Amniotic epithelial cell (primary cell): ENCODE measurements at regions not wholly inside any gene's neighbourhood (a gene's known extent, or its start where the extent isn't known, plus 50 kb on each side); places are given as distances from the start of the nearest gene placed in this dataset.

ENCODE experiments used
- DNase-seq: peaks from one replicate; pipeline ENCODE4 v3.0.0-alpha.2; 2010; ENCODE audit warnings: low read depth

DNA sequence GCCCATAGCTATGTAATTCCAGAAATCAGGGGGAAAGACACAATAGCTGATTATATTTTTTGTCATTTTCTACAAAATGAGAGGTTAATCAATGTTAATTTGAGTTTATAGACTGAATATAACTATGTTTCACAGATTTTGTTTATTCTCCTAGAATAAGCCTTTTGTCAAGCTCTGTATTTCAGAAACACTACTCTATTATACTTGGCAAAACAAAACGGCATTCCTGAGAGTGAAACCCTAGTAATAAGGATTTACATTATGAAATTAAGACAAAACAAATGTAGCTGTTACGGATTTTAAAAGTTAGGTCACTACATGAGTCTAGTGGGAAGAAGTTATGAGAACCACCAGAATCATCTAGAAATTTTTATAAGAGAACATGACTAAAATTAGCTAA lies 334.2 kb downstream of the KLF12 start:
- DNase-seq, result no peak

DNA sequence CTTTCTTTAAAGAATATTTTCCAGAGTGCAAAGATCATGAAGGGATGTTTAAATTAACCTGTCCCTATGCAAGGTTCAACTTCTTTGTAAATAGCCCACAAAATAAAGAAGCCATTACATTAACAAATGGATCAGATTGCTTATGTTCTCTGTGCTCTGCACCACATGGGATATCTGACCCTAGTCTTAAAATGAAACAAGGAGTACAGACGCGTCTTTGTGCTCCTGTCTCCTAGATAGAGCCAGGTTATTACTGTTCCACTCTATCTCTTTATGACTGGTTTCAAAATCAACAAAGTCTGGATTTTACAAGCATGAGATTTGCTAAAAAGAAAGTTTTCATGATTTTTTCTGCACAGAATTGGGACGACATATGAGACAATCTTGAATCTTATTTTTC lies 339.4 kb downstream of the KLF12 start:
- DNase-seq, result no peak

DNA sequence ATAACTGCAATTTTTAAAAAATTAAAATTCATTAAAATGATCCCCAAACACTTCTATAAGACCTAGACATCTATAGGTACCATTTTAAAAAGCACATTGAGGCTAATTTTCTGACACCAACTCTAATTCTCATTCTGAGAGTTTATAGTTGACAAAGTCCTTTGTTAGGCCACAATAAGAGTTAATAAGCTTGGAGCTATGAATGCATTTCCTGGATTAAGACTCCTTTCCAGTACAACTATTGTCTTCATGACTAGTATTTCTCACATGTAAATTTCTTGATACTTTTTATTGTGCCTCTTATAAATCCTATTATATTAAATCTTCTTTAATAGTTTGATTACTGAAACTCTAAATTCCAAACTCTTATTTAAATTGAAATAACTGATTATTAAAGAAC lies 340.8 kb downstream of the KLF12 start:
- DNase-seq, result no peak

- DNase-seq, result no peak
Measured at GRCh38 chr13:73792796-73793195, 341.4 kb downstream of the KLF12 start.

DNA sequence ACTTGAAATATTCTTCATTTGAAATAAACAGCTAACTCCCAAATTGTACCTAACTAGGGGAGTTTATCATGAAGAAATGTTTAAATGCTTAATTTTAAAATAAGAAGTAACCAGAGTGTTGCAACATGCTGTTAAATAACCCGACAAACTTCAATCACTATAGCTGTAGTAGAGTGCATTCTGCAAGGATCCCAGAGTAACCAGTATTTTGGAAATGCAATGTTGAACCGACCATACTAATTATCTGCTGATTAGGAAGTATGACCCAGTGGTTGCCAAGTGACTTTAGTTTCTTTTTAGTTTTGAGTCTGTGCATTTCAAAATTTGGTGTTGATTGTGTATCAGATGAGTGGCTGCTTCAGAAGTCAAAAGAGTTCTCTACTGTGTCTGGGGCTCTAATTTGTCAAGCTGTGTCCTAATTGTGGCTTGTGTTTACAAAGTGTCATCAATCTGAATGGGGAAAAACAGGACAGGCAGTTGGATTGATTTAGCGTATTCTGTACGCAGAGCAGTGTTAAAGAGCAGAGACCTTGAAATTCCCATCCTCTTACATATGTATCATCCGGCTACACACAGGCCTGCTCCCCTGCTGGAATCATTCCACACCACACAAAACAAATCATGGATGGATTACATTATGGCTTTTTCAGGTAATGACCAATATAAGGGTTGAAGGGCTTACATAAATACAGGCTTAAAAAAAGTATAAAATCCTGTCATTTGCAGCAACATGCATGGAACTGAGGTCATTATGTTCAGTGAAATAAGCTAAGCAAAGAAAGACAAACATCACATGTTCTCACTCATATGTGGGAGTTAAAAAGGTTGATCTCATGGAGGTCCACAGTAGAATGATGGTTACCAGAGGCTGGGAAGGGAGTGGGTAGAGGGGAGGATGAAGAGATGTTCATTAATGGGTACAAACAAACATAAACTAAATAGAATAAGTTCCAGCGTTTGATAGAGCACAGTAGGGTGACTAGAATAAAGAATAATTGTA lies 351.5 kb downstream of the KLF12 start:
- DNase-seq, result peak; percentile 72

DNA sequence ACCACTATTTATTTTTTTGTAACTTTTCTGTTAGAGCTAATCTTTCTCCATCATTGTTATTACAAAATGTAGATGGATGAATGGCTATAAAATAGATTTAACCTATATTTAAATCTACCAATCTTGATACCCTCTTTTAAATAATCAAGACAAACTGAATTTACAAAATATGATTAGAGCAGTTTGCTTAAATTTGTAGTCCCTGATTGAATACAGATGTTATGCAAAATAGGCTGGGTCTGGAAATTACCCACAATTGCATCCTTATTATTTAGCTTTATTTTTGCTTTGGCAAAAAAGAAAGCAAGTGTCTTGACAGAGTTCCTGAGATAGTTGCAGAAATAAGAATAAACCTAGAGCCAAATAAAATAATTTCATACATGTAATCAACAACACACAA lies 352.8 kb downstream of the KLF12 start:
- no peak for DNase-seq

- DNase-seq, result no peak
Measured at GRCh38 chr13:73779881-73780280, 354.3 kb downstream of the KLF12 start.

DNA sequence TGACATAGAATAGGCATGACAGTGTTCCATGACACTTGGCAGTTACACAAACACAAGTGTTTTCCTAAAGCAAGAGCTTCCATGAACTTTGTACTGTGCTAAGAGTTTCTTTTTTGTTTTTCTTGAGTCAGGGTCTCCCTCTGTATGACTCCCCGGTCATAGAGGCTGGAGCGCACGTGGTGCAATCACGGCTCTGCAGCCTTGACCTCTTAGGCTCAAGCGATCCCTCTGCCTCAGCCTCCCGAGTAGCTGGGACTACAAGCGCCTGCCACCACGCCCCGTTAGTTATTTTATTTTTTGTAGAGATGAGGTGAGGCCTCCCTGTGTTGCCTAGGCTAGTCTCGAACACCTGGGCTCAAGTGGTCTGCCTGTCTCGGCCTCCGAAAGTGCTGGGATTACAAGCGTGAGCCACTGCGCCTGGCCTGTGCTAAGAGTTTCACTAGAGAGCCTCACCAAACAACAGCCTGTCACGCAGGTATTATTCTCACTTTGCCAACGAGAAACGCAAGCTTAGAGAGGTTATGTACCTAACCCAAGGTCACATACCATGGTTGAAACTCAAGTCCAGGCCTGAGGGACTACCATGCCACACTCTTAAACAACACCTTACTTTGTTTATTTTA lies 355.9 kb downstream of the KLF12 start:
- no peak for DNase-seq

DNA sequence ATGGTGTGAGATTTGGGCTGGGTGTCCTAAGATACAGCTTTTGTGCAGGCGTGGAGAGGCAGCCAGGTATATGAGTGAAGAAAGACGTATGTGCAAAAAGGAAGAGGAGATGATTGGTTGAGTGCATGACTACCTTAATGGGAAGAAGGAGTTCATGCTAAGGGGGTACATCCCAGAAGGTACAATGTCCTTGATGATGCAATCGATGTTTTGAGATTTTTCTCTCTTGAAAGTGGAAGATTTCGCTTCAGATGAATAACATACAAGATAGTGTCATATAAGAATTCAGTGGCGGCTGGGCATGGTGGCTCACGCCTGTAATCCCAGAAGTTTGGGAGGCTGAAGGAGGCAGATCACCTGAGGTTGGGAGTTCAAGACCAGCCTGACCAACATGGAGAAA lies 357.1 kb downstream of the KLF12 start:
- no peak for DNase-seq

- DNase-seq, result no peak
Measured at GRCh38 chr13:73776151-73776785, 357.9 kb downstream of the KLF12 start.

GRCh38 chr13:73773168-73773549 lies 361.0 kb downstream of the KLF12 start:
- DNase-seq, result no peak

- no peak for DNase-seq
Measured at GRCh38 chr13:73772449-73773167, 361.6 kb downstream of the KLF12 start.

GRCh38 chr13:73767747-73768315 lies 366.4 kb downstream of the KLF12 start:
- no peak for DNase-seq

DNA sequence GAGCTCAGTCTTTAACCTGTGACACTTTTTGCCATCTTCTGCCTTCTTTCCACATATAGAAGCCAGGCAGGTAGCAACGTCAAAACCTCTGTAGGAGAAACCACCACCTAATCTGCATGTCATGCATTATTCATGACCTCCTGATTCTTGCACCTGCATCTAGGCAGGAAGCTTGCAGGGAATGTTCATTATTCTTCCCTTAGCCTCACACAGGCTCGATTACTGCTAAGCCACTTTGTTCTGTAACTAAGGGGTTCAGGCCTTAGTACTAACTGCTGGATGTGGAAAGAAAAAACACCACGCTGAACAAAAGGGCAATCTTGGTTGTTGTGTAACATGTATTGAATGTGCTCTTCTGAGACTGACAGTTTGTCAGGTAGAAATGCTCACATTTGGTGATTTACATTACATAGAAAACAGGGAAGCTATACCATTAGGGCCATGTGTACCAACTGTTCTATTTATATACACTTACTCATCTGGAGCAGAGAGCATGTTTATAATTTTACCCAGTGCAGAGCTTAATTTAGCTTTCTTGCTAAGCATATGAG lies 366.9 kb downstream of the KLF12 start:
- DNase-seq, result no peak

DNA sequence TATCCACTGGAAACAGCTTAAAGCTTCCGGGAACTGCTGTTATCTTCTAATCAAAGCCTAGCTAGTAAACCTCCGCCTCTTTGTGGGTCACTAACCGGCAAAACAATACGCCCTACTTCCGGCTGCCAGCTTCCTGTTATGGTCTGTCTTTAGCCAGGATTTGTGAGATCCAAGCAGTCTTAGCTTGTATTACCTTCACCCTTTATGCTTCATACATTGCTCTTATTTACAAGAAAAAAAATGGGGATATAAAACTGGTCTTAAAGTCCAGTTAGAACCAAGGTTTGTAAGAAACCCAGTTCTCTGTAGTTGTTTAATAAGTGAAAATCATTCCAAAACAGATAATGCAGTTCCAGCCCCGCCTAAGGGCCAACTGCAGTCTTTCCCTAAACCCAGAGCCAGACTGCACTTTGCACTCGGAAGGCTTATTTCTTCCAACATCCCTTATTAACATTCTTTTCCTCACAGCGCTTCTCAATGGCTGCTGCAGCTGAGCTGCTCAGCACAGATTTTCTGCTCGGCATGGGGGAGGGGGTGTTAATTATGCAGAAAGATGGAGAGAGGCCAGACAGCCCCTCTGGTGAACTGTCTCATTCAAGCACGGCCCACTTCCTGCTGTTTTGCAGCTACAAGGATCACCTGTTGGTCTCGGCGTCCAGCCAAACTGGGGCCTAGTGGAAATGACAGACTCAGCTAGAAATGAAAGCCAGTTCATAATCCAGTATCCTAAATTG lies 368.4 kb downstream of the KLF12 start:
- DNase-seq, result peak; percentile 66

- DNase-seq, result no peak
Measured at GRCh38 chr13:73759434-73759833, 374.8 kb downstream of the KLF12 start.

DNA sequence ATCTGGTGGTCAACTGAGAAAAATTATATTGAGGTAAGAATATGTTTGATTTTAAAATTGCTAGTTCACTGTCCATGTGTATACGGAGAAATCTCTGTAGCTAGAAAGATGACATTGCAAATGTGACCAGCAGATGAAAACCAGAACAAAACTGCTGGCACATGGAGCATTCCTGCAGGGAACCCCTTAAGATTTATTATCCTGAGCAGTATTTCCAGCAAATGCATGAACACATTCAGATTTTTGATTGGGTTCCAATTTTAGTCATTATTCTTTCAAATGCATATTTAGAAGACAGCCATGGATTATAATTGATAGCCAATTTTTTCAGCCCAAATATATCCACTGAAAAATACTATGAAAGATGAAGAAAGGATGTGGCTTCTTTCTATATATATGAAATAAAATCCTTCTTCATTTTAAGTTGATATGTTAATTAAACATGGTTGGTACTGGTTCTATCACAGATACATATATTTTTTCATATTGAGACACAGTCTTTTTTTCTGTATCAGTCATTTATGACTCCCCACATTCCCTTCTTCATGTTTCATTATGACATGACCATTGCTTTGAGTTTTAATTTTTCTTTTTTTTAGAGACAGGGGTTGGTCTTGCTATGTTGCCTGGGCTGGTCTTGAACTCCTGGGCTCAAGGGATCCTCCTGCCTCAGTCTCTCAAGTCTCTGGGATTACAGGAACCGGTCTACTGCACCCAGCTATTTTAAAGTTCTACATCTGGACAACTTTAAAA lies 376.5 kb downstream of the KLF12 start:
- peak; percentile 72 for DNase-seq

GRCh38 chr13:73754727-73755292 lies 379.4 kb downstream of the KLF12 start:
- peak; percentile 64 for DNase-seq

DNA sequence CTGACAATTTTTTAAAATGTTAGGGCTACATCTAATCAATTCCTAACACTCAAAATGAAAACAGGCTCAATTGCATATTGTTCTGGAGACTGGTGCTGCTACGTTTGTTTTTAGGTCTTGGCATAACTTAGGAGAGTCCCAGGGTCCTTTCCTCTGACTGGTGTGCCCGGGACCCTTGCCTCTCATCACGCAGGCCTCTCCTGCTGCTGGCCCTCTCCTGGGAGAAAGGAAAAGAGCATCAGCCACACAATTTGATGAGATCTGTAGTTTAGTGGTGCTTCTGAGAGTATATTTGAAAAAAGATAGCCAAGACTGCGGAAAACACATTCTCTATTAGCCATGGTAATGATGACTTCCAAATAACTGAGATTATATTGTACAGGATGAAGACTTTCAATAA lies 380.0 kb downstream of the KLF12 start:
- no peak for DNase-seq

DNA sequence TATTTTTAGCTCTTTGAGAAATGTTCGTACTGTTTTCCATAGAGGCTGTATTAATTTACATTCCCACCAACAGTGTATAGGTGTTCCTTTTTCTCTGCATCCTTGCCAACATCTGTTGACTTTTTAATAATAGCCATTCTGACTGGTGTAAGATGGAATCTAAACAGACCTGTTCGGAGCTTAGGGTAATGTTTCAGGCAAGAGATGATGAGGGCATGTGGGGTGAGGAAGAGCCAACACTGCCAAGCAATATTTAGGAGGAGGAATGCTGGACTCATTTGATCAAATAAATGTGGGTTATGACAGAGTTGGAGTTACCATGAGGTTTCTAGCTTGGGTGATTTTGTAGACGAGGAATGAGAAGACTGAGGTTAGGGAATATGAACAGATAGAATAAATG lies 382.9 kb downstream of the KLF12 start:
- DNase-seq, result no peak
